Transverse colon (tissue), 4 donors: ENCODE measurements at regions not wholly inside any gene's neighbourhood (a gene's known extent, or its start where the extent isn't known, plus 50 kb on each side); places are given as distances from the start of the nearest gene placed in this dataset.

Experiments
- CTCF ChIP-seq, 5 experiments: fragments of 200-600 bp in 3 of 5; fragments of 450-650 bp in 2 of 5; sonication (generic) in 3 of 5; IDR thresholded peaks; 1 replicate in 2 of 5; 2 replicates in 3 of 5; pipeline ENCODE4 v1.5.1; 2016 to 2017; ENCODE audit warnings: antibody characterized with exemption in 5 of 5, inconsistent platforms in 3 of 5, mild to moderate bottlenecking in 2 of 5, moderate library complexity in 1 of 5
- POLR2A ChIP-seq: fragments of 450-650 bp; IDR thresholded peaks from one replicate; pipeline ENCODE4 v1.6.1; 2016; ENCODE audit warnings: antibody characterized with exemption, mild to moderate bottlenecking, moderate library complexity
- POLR2AphosphoS5 ChIP-seq, 3 donors: sonication (generic); formaldehyde crosslinking; IDR thresholded peaks; one replicate each; pipeline ENCODE4 v1.6.1; 2016; ENCODE audit warnings: antibody characterized with exemption in 3 of 3

- TF ChIP-seq POLR2A (no peak), POLR2AphosphoS5 (IDR thresholded peaks at IDR 0.05) (no peak), CTCF (IDR thresholded peaks at IDR 0.05) (no peak)
Observed at GRCh38 chr4:182014164-182014563, 229.0 kb upstream of the TENM3 start.
